NCI-H1105 (cell line): ENCODE measurements at regions not wholly inside any gene's neighbourhood (a gene's known extent, or its start where the extent isn't known, plus 50 kb on each side); places are given as distances from the start of the nearest gene placed in this dataset.

Experiments used
- DNase-seq: peaks from one replicate; lab custom pipeline; 2025; lab: John Stamatoyannopoulos, UW

DNA sequence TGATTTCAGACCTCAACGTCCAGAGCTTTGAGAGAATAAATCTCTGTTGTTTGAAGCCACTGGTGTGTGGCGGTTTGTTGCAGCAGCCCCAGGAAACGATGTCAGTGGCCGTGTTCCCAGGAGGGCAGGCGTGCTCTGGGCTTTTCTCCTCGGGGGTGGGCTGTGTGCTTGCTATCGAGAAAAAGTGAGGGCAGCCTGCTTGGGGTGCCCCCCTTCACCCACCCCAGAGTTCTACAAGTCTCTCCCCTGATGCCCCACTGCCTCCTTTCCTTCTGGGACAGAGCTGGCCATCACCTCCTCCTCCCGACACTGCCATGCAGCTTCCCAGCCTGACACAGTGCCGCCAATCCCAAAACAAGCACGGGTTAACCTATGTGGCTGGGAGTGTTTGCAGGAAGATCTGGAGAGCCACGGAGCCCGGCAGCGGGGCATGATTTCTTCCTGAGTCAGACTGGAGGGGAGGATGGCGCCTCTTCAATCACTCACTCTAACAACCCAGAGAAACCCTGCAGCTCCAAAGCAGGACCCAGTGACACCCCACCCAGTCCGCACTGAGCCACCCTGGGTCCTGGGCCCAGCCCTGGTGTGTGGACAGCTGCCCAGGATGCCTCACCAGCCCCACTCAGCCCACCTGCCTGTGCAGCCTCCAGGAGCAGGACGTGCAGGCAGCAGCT is 213.7 kb upstream of the RAB6C start:
- DNase-seq, result no peak

DNA sequence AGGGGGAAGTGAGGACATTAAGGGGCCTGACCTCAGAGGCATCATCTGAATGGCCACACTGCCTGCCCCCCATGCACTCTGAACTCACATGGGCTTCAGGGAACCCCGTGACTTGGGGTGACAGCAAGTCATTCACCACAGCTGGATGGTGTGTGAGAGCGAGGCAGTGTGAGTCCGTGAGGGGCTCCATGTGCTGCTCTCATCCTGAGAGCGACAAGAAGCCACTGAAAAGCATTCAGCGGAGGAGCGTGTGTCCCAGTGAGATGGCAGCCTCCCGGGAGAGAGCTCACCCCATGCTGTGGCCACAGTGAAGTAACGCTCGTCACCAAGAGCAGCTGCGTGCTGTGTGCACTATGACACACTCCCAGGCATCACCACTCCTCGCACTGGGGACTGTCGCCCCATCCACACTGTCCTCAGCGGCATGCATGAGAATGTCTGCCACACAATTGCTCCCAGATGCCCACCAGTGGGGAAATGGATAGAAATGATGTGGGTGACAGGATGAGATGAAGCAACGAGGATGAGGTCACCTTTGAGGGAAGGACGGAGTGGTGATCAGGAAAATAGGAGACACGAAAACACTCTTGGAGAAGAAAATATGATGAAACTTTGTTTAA is 213.0 kb upstream of the RAB6C start:
- DNase-seq, result no peak

DNA sequence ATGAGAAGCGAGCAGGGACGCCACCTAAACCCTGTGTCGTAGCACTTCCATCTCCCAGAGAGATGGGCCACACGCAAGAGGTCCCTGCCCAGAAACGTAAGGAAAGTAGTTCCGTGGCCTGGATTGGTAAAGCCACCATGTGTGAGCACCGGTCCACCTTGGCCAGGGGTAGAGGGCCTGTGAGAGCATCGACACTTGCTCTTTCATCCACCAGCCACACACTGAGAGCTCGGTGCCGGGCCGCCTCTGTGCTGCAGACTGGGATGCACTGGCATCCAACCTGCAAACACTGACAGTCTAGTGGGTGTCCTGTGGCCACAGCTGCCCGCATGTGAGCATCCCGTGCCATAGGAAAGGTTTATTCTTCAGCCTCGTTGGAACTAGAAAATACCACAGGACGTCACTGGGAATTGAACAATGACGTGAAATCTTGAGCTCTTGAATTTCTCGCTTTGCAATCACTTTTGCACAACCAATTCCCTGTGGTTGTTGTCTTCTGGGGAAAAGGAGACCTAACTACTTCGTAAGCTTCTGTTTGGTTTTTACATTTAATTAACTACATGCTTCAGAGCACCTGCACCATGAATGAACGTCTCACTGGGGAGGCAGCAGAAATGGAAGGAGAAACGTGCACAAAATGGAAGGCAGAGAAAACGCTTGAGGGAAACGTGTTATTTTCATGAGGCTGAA is 212.0 kb upstream of the RAB6C start:
- DNase-seq, result no peak

DNA sequence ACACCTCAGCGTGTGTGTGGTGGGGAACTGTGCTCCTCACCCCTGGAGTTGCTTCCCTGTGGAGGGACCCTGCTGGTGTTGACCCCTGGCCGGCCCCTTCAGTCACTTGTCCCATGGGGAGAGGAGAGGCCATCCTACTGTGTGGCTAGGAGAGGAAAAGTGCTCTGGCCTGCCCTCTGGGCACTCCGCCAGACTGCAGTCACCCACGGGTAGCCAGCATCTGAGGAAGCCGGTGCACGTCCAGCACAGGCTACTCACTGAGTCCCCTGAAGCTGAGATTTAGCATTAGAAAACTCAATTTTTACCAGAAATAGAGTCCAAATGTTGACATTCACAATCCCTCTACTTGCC is 211.5 kb upstream of the RAB6C start:
- DNase-seq, result no peak

DNA sequence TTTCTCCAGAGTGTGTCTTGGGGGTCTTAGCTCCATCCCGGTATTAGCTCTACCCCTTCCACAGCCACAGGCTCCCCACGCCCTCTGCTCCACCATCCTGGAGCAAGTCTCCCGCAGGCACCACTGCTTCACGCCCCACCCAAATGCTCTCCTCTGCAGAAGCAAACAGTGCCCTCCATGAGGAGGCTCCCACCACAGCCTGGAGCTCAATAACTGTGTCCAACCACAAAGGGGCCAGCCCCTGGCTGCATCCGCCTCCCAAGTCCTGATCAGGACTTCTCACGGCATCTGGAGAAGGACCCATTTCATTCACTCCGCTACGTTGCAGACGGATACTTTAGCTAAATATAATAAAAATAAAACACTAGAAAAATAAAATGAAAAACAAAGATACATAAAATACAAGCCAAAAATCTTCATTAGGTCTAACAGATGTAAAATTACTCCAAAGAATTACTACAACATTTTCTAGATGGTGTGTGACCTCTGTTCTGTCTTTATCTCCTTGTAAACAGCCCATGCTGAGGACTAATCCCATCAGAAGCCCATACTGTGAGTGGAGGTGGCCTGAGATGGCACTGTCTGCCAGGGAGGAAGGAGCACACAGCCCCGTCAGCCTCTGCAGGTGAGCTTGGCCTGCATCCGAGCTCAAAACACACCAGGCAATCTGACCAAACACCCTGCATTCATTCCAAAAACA is 210.8 kb upstream of the RAB6C start:
- no peak for DNase-seq

DNA sequence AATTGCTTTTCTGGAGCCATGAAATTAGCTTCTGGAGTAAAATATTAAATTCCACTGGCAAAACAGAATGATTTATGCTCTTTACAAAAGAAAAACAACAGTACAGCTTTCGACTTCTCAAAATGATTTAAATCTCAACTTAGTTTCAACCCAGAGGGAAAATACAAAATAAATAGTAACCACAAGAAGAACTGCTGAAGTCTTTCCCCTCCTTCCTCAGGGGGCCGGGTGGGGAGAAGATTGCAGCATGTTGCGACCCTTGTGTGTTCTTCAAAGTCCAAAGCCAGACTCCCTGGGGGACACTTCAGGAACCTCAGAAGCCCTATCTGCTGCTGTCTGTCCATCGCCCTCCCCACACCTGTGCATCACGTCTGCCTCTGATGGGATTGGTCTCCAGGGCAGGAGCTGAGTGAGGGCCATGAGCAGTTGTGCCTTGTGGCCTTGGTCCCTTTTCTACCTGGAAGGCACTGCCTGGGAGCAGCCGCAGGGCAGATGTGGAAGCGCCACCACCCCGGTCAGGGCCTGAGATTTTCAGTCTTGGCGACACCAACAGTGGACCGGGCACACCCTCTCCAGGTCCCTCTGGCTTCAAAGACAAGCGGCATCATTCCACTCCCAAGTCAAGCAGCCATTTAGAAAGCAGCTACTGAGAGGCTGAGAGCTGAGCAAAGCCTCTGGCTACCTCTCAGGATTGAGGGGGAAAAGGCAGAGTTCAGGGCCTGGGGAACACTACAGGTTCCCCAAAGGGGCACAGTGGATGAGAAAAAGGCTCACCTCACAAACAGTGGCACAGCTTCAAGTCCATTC is 210.1 kb upstream of the RAB6C start:
- DNase-seq, result no peak

DNA sequence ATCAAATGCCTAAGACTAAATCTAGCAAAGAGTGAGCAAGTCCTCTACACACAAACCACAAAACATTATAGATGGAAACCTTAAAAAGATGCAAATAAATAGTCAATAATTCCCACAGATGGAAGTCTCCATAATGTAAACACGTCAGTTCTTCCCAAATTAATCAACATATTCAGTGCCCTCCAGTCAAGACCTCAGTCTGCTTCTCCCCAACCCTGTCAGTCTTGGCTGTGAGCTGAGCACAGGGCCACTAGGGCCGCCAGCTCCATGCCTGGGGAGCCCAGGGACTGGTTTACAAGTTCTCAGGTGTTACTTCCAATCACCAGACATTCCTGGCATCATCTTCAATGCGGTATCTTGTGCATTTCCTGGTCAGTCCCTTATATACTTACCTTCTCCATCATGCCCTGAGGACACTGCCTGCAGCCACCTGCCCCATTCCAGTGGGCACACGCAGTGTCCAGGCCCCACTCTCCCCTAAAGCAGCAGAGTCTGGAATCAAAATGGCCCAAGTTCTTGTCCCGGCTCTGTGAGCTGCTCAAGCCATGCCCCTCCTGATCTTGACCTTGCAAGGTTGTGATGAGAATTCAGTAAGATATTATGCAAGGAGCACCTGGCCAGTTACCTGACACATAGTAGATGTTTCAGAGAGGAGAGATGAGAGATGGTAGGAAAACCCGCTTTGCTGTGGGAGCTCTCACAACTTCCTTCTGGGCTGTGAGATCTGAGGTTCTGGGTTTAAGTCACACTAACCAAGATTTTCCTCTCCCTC is 207.9 kb upstream of the RAB6C start:
- DNase-seq, result no peak

DNA sequence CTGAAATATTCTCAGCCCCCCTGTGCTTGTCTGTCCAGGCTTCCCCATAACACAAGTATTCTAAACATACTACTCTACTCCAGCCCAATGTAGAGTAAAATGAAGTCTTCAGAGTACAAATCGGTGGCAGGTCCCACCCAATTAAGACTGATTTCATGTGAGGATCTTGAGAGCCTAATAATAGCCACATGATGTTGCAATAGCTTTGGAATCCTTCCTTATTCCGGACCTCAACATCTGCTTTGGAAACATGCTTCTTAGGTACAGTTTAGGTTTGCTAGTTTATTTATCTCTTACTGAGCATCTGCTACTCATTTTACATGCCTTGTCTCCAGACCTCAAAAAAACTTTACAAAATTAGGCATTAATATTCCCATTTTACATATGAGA is 207.3 kb upstream of the RAB6C start:
- no peak for DNase-seq

DNA sequence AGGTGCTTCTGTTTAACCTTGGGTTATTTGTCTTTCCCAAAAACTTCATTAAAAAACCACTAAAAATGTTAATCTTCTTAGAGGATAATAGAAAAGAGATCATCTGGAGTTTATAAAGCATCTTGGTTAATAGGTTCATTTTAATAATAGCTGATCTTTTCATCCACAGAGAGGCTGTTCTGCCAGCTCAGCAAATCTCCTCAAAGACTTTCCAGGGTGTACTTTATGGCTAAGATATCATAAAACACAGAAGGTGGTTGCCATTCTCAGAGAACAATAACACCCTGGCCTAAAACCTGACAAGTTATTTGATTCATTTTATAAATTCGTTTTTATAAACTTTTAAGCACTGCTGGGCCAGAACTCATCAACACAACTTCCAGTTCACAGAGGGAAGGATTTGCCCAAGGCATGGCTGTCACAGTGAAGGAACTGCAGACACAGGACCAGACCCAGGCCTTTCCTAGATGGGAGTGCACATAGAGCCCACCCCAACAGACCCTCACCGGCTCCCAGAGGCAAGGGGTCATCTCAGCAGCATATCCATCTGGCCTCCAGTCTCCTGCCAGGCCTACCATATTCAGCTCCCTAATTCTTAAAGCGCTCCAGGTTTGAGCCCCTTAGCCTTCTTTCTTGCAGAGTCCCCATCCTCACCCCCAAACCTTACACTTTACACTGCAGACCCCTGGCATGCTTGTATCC is 203.4 kb upstream of the RAB6C start:
- no peak for DNase-seq

DNA sequence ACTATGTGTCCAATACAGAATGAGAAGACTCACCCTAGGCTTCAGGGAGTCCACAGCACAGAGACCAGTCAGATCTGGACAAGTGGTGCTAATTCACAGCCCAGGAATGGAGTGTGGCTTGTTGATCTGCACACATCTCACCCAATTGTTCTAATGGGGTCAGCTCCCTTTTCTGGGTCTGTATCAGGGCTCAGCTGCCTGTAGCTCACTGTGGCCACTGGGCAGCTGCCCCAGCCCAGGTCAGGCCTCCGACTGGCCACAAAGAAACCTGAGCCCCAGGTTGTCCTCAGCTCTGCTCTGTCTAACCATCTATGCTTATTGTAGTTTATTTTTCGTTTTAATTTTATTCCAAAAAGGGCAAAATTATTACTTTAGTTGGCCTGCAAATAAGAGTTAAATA is 202.3 kb upstream of the RAB6C start:
- DNase-seq, result no peak

DNA sequence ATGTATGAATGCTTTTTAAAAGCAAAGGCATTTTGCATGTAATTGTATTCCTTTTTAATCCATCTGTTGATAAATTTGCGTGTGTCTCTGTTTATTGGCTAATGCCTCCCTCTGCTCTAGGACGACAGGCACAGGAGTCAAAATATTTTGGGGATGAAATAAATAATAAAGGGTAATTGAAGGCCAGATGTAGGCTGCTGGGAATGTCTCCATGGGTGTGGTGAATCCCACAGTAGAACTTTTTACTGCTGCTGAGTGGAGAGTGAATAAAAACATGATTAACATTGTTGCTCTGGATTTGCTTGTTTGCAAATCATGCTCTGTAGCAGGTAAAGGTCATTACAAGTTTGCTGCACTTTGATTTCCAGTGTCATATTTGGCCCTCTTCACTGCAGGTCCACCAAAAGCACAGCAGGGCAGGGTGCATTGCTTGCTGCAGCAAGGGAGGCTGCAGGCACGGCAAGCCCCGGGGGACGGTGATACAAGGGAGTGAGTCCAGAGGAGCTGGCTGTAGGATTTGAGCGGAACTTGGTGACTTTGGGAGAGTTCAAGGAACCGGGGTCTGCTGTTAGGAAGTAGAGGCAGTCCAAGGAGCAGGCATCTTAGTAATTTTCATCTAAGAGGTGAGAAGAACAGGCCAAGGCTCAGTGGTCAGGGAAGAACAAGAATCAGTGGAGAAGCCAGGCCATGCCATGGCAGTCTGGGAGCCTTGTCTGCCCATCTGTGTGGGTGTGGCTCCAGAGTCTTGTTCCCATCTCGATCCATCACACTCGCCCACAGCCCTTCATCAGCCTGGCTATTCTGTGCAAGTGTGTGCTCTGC is 201.5 kb upstream of the RAB6C start:
- no peak for DNase-seq

DNA sequence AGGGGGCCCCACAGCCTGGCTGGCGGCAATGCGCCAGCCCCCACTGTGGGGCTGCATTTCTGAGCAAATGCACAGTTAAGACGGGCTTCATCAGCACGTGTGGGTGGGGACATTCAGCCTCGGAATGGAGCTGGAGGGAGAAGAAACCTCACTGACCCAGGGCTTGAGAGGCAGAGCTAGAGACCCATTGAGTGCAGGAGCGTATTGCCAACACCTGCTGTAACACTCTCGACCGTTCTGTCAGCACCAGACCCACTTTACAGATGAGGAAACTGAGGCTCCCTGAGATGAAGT is 200.9 kb upstream of the RAB6C start:
- DNase-seq, result no peak

DNA sequence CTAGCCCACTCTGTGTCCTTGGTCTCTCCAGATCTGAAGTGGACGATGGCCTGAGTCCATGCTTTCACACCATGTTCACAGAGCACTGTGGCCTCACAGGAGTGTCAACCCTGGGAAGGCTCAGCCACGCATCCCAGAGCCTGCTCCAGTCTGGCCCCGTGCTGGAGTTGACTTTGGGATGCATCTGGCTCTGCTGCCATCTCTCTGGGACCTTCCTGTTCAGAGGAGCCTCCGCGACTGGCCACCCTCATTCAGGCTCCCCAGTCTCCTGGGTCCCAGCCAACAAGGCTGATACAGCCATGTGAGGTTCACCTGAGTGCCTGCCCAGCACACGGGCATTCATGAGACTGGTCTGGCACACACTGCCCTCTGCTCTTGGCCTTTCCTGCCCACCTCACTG is 199.7 kb upstream of the RAB6C start:
- no peak for DNase-seq

DNA sequence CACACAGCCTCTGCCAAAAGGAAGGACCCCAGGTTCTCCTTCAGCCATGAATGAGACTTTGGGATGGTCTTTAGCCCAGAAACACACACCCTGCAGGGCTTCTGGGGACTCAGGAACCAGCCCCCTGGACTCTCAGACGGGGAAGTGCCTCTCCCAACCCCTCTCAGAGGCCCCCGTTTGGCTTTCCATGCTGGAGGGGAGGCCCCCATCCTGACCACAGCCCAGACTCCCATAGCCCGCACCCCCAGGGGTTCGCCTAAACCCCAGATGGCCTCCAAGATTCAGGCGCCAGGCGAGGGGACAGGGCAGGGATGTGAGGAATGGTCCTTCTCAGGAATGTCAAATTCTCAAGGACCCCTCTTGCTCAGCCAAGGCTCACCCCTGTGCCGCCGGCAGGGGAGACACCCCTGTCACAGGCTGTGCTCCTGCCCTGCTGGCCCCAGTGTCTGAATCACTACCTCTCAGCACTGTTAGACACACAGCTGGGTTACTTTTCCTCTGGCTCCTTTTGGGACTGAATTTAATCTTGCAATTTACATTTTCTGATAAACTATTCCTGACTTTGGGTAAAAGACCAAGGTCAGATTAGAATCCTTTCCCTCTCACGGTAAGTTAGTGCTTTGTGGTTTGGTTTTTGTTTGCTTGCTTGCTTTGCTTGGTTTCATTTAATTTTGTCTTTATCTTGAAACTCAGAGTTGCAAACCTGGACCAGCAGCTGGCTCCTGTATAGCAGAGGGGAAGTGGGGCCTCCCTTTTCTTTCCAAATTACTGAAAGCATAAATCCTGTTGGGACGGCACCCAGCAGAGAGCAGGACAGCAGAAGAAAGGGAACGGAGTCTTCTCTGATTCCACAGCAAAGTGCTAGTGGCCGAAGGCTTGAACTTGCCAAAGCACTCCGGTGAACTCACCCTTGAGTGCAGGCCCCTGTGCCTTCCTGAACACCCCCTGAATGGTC is 198.9 kb upstream of the RAB6C start:
- no peak for DNase-seq

DNA sequence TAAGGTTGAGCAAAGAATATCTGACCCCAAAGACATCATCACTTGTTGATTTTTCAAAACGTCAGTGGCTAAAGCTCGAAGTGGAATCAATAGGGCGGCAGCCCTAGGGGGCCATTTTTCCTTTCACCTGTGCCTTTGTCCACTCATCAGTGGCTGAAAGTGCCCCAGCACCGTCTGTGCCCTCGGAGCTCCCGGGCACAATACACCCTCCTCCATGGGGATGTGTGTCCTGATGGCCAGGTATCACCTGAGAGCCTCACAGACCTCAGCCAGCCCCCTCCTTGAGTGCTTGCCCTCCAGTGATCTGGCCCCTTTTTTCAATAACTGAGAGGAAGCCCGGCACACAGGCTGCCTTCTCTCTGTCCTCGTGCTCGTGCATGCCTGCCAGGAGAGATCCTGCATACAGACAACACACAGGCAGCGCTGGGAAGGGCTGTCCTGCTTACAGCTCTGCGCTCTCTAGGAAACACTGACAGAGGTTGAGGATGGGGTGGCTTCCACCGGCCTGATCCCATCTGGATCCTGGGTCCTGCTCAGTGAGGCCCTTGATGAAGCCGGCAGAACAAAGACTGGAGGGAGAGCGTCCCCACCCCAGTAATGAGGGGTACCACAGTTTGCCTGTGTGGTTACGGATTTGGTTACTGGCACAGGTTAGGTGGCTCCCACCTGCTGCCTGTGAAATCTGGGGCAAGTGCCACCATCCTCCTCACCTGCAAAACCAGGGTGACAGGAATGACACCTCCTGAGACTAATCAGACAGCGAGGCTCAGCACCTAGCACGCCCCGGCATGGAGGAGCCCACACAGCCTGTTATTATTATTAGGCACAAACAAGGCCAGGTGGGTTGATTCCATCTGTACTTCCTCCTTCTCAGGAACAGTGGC is 197.5 kb upstream of the RAB6C start:
- DNase-seq, result no peak

DNA sequence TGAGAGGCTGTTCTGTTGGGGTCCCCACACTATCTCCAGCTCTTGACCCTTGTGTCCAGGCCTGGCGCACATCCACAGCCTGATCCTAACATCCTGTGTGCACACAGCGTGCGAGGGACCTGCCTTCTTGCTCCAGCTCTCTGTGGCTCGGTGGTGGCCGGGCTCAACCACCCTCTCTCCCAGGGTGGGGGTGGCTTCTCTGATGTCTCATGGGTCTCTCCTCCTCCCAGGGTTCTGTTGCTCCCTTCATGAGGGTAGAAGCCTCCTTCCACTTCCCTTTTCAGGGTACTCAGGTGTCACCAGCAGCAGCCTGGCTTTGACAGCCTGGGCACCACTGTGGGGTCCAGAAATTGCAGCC is 196.9 kb upstream of the RAB6C start:
- DNase-seq, result no peak

DNA sequence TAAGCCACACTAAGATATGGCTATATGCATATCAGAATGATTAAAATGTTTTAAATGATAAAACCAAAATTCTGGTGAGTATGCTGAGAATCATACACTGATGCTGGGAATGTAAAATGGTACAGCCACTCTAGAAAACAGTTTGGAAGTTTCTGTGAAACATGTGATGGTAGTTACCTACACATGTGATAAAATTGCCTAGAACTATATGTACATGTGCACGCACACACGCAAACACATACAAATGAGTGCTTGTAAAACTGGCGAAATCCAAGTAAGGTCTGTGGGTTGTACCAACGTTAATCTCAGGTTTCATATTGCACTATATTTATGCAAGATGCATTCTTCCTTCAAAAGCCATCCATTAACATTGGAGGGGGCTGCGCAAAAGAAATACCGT is 195.0 kb upstream of the RAB6C start:
- no peak for DNase-seq

DNA sequence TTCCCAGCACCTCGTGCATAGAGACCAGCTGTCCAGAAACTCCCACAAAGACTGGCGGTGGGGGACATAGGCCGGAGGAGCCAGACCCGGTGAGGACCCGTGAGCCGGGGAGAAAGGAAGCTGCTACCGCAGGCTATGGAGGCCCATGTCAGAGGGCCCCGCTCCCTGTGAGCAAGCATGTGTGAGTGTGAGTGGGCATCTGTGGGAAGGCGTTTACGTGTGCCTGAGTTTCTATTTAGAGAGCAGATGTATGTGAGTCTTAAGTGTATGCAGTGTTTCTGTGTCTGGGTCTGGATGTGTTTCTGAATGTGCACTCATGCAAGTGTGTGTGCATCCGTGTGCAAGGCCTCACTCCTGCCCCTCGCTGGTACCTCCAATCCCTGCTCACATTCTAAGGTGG is 187.8 kb upstream of the RAB6C start:
- DNase-seq, result no peak
